HG03520 (cell line): ENCODE measurements at regions not wholly inside any gene's neighbourhood (a gene's known extent, or its start where the extent isn't known, plus 50 kb on each side); places are given as distances from the start of the nearest gene placed in this dataset.

Source experiments
- ATAC-seq: cut with Tn5 transposase; IDR thresholded peaks from one replicate; pipeline ENCODE4 v1.9.1; 2021; ENCODE audit warnings: mild to moderate bottlenecking, moderate library complexity; ENCODE audit not compliant: unreplicated experiment

DNA sequence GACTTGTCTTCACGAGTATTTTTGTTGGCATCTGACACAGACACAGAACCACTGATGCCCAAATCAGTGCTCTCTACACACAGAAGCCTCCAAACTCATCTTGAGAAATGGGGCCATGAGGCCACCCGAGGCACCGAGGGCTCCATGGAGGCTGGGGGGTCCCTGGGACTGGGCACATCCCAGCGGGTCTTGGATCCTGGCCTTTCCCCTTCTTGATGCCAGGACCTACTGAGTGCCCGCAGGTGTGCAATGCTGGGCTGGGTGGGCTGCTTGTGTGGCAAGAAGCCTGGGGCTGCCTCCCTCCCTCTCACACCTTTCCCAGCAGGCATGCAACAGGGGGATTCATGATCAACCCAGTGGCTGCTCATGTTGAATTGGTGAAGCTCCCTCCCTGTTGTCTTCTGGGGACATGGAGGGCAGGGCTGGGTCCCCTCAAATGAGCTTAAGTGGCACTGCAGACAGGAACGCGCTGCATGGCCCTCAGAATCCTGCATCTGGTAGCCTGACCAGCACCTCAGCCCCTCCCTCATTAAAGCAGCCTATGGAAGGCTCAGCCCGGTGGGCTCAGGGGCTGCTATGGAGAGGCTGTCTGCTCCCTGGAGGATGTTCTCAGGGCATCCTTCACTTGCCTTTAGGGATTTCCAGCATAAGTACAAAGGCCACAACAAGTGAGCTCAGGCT lies 63.7 kb upstream of the SIMC1 start:
- ATAC-seq, result no peak

DNA sequence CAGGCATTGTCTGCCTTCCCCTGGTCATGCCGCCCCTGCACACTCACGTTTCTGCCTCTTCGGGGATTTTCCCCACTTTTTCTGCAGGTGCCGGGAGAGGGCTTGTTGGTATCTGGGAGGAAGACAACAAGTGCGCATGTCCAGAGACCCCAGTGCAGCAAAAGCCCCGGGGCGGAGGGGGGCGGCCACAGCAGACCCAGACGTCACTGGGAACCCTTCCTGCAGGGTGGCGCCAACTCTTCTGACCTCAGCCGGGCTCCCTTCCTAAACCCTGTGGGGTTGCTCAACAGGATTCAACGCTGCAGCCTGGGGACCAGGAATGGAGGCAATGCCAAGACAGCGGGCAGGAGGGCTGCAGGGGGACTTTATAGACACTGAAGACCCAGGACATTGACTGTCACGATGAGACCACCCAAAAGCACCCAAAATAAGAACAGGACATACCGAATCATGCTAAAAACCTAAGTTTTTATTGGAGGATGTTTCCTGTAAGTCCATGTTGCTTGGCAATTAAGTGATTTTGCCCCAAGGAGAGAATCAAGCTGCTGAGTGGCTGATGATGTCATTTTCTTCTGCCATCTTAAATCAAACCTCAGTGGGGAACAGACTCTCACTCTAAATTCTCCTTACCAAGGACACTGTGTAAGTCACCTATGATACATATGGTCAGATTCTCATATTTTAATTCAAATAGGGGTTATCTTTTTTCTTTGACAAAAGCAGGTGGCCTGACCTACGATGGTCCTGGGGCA lies 62.9 kb upstream of the SIMC1 start:
- no peak for ATAC-seq

DNA sequence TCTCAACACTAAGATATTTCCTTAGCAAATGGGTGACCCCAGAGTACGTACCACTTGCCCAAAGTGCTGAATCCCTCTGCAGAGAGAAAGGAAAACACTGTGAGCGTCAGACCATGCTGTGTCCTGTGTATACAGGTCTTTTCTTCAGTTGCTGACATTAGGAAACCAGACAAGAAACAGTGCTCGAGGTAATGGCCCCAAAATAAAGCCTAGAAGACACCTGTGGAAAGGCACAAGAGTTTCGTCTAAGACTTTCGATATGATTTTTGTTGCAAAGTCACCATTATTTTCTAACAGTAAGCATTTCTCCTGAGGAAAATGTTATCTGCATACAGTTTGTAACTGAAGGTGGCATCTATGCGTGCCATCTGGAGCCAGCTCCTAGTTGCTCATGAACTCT lies 62.0 kb upstream of the SIMC1 start:
- ATAC-seq, result no peak

DNA sequence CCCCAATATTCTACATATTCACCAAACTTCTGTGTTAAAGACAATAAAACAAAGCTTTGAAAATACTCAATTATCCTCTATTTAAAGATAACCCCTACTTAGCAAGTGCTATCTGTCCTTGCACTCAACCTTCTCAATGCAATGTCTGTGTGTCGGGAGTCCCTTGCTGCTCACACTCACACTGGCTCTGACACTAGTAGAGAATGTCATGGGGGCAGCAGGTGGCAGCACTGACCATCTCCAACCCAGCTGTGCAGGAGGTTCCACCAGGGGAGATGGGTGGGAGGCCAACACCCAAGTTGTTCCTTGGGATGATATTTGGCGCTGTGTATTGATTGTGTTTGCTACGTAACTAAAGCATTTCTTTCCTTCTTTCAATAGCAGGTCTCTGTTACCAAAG lies 59.4 kb upstream of the SIMC1 start:
- no peak for ATAC-seq

DNA sequence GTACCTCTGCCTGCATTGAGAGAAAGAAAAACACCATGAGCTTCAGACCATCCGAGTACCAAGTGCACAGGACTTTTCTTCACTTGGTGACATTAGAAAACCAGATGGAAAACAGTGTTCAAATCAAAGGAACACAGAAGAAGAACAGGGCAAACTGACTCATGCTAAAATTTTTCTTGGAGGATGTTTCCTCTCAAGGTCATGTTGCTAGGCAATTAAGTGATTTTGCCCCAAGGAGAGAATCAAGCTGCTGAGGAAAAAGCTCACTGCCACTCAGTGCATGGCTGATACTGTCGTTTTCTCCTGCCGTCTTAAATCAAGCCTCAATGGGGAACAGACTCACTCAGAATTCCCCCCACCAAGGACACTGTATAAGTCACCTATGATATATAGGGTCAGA lies 57.9 kb upstream of the SIMC1 start:
- ATAC-seq, result no peak

DNA sequence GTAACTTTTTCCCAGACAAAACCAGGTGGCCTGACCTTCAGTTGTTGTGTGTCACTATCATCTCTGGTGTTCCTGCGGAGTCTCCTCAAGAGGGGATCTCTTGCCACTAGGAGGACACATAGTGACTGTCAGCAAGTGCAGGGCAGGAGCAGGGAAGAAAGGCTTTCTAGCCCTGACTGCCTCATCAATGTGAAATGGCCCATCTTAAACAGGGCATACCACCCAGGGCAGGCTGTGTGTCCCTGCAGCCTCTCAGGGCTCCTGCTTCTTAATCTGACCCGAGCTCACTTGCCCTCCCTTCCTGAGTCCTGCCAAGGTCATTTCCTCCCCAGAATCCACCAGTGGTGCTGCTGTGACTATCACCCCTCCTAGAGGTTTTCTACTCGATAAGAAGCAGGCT lies 57.4 kb upstream of the SIMC1 start:
- ATAC-seq, result no peak

DNA sequence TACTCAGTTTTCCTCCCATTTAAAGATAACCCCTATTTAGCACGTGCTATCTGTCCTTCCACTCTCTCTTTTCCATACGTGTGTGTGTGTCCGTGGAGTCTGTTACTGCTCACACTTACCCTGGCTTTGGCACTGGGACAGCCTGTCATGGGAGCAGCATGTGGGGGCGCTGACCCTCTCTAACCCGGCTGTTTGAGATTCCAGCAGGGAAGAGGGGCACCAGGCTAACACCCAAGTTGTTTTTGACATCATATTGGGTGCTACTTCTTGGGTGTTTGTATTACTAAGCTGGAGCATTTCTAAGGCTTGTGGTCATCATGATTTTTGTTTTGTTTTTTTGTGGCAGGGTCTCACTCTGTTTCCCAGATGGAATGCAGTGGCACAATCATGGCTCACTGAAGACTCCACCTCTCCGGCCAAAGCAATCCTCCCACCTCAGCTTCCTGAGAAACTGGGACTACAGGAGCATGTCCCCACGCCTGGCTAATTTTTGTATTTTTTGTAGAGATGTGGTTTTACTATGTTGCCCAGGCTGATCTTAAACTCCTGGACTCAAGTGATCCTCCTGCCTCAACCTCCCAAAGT lies 56.9 kb upstream of the SIMC1 start:
- no peak for ATAC-seq

DNA sequence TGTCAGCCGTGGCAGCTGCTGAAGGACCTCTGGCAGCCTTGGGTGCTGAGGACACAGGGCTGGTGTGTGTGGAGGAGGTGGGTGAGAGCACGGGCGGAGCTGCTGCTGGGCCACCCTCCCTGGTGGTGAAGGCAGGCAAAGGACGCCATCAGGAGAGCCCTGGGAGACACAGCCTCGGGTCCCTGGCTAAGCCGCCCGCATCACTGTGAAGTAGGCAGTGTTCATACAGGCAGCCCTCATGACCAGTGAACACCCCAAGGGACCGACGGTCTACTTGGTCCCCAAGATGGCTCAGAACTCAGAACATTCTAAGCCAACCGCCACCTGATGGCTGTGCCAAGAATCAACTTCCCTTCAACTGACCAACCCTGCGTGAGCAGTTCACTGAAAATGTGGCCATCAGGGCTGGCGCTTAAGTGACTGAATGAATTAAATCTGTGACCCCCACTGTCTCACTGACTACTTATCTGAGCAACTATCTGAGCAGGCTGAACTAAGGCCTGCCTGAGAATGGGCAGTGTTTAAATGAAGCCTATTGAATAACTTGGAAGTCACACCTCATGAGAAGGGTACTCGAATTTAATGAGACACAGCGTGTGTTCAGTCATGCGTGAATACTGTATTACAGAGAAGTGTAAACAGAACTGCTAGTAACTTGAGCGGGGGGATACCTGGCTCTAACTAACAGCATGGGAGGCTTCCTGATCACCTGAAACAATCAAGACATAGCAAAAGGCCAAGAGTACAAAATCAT lies 54.7 kb upstream of the SIMC1 start:
- ATAC-seq, result no peak

DNA sequence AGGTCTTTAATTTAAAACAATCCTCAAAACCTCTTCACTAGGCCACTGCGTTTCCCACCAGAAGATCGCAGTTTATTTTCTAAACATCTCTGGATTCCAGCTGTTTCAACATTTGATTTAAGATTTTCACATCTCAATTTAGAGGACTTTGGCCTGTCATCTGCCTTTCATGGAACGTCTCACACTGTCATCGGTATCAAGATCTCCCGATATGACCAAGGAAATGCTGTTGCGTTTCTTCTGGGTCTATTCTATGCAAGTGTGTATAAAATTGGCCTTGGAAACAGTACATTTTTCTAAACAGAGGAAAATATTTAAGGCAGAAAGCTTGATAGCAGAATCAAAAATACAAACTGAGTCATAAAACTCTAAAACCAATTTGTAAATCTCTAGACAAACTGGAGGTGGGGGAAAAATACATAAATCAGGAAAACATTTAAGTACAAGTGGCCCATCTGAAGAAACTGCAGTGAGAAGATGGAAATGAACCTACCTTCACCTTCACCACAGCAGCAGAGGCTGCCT lies 53.6 kb upstream of the SIMC1 start:
- ATAC-seq, result no peak

DNA sequence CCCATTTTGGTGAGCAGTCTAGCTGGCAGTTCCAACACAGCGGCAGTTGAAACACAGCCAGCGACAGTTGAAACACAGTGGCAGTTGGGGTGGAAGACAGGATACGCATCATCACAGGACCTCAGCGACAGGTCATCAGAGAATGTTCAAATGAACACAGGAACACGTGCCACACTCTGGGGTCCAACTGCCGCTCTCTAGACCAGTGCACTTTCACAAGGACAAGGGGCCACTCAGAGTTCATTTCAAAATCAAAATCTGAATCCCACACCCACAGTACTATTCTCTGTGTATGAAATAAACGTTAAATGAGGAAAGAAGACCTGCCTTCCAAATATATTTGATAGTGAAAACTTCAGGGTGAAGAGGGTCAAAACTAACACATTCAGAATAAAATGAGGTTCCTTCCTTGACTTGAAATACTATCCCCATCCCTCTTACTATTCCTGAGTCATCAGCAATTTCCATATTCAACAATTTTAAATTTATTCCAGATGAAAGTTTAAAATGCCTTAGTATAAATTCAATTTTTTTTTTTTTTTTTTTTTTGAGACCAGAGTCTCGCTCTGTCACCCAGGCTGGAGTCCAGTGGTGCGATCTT lies 53.0 kb upstream of the SIMC1 start:
- ATAC-seq, result no peak

DNA sequence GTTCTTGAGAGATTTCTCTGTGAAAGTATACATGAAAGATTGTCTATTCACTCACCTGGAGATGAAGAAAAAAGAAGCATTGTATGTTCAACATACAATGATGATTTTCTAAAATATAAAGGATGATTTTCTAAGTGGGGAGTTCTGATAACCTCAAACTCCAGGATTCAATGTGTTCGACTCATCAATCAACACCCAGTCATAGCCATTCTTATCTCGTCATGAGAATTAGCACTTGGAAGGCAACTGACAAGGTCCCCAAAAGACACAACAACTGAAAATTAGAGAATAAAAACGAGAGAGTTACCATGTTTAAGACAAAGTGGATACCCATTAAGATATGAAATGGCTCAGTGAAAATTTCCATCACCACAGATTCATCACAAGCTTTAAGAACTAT lies 52.1 kb upstream of the SIMC1 start:
- no peak for ATAC-seq

DNA sequence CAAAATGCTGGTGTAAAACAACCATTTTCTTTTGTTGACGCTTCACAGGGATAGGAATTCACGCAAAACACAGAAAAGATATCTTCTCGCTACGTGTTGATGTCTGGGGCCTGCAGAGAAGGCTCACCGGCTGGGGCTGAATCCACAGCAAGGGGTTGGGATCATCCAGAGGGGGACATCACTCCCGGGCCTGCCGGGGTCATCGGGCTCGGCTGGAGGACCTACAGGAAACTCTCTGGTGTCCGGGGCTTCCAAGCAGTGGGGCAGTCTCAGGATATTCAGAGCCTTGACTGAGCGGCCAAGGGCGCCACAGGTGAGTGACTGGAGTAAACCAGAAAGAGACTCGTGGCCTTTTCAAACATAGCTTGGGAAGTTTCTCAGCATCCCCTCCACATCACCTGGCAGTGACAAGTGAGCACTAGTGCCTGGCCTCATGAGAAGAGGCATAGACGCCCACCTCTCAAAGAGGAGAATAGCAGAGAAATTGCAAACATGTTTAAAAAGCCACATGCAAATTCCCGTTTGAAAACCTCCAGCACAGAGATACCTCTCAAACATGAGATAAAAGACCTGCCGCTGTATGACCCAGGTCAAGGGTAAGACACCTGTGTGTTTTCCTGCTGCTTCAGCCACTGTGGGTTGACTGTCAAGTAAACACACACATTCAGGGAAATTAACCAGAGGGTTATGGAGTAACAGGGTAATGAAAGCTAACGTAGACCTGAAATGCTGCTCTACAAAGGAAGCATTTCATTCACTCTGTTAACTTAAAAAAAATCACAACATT lies 50.8 kb upstream of the SIMC1 start:
- no peak for ATAC-seq

DNA sequence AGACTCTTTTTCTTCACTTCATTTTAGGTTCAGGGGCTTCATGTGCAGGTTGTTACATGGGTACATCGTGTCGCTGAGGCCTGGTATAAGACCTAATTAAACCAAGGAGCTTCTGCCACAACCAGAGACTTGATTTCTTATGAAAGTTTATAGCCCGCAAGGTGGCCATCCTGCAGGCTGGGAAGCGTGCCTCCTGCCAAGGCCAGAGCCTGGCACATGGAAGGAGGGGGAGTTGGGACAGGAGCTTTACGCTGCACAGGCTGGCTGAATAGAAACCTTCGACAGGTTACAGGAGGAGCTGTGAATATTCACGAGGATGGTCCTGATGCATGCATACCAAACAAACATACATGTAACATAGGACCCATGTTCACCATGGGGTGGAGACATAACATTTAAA lies 50.1 kb upstream of the SIMC1 start:
- ATAC-seq, result no peak
